Neural cell (in vitro differentiated cells): ENCODE measurements at regions not wholly inside any gene's neighbourhood (a gene's known extent, or its start where the extent isn't known, plus 50 kb on each side); places are given as distances from the start of the nearest gene placed in this dataset.

Experiments used
- H2AFZ ChIP-seq: fragments of 200-600, 300-800 bp; sonication (generic), shearing (Covaris generic); 2 replicates; pipeline ENCODE4 v1.6.0; 2014; ENCODE audit warnings: low read depth, mild to moderate bottlenecking, antibody characterized with exemption, low read length, moderate library complexity
- H3F3A ChIP-seq: fragments of 200-600 bp; shearing (Covaris generic); 2 replicates; pipeline ENCODE4 v1.6.1; 2016; ENCODE audit warnings: mild to moderate bottlenecking, moderate library complexity, mixed read lengths, antibody characterized with exemption, low read length; ENCODE audit not compliant: insufficient read depth, poor library complexity, severe bottlenecking
- H3K27ac ChIP-seq: fragments of 200-600, 300-800 bp; sonication (generic), shearing (Covaris generic); 2 replicates; pipeline ENCODE4 v1.5.1; 2014; ENCODE audit warnings: mild to moderate bottlenecking, low read length, moderate library complexity
- H3K27me3 ChIP-seq: fragments of 300-800, 200-600 bp; sonication (generic), shearing (Covaris generic); 2 replicates; pipeline ENCODE4 v1.6.0; 2014; ENCODE audit warnings: mild to moderate bottlenecking, low read depth, low read length, moderate library complexity; ENCODE audit not compliant: insufficient read depth
- H3K36me3 ChIP-seq: fragments of 300-800, 200-600 bp; sonication (generic), shearing (Covaris generic); 2 replicates; pipeline ENCODE4 v1.5.1; 2014; ENCODE audit warnings: mild to moderate bottlenecking, antibody characterized with exemption, low read length, moderate library complexity; ENCODE audit not compliant: insufficient read depth
- H3K4me2 ChIP-seq: fragments of 300-800, 200-600 bp; sonication (generic), shearing (Covaris generic); 2 replicates; pipeline ENCODE4 v1.6.0; 2014; ENCODE audit warnings: mild to moderate bottlenecking, low read length
- H3K4me3 ChIP-seq: fragments of 300-800, 200-600 bp; sonication (generic), shearing (Covaris generic); 2 replicates; pipeline ENCODE4 v1.5.1; 2014; ENCODE audit warnings: mild to moderate bottlenecking, low read length, moderate library complexity
- H3K79me2 ChIP-seq: fragments of 200-600 bp; shearing (Covaris generic); replicated peaks from 2 replicates; pipeline ENCODE4 v1.6.0; 2014; ENCODE audit warnings: mild to moderate bottlenecking, low read length, moderate library complexity; ENCODE audit not compliant: insufficient read depth
- H3K9ac ChIP-seq: fragments of 300-800, 200-600 bp; sonication (generic), shearing (Covaris generic); 2 replicates; pipeline ENCODE4 v1.6.1; 2016; ENCODE audit warnings: mild to moderate bottlenecking, low read length, mixed read lengths
- H3K9me2 ChIP-seq: fragments of 200-600 bp; shearing (Covaris generic); 2 replicates; pipeline ENCODE4 v1.6.1; 2016; ENCODE audit warnings: mild to moderate bottlenecking, low read length, mixed read lengths; ENCODE audit not compliant: insufficient read depth
- H3K9me3 ChIP-seq: fragments of 200-600, 300-800 bp; sonication (generic), shearing (Covaris generic); 2 replicates; pipeline ENCODE4 v1.6.1; 2016; ENCODE audit warnings: mild to moderate bottlenecking, mixed run types, low read length, moderate library complexity, mixed read lengths
- H4K20me1 ChIP-seq: fragments of 200-600 bp; shearing (Covaris generic); 2 replicates; pipeline ENCODE4 v1.6.1; 2016; ENCODE audit warnings: mild to moderate bottlenecking, mixed run types; ENCODE audit not compliant: insufficient read depth
- EP300 ChIP-seq: fragments of 450-650 bp; conservative IDR thresholded peaks from 2 replicates; pipeline ENCODE4 v1.6.1; 2014; ENCODE audit warnings: antibody characterized with exemption, mild to moderate bottlenecking, moderate library complexity; ENCODE audit not compliant: poor library complexity, severe bottlenecking
- EZH2 ChIP-seq: fragments of 200-600, 300-800 bp; shearing (Covaris generic), sonication (generic); IDR thresholded peaks from 2 replicates; pipeline ENCODE4 v1.6.1; 2014; ENCODE audit warnings: antibody characterized with exemption, low read length, borderline replicate concordance, mild to moderate bottlenecking; ENCODE audit not compliant: insufficient read depth, poor library complexity, severe bottlenecking
- MXI1 ChIP-seq: fragments of 450-650 bp; conservative IDR thresholded peaks from 2 replicates; pipeline ENCODE4 v1.6.1; 2014; ENCODE audit warnings: antibody characterized with exemption, mild to moderate bottlenecking; ENCODE audit not compliant: poor library complexity, severe bottlenecking
- POLR2AphosphoS5 ChIP-seq: IDR thresholded peaks from 2 replicates; pipeline ENCODE4 v1.6.1; 2012
- RAD21 ChIP-seq: fragments of 450-650 bp; conservative IDR thresholded peaks from 2 replicates; pipeline ENCODE4 v1.6.1; 2014; ENCODE audit warnings: antibody characterized with exemption, mild to moderate bottlenecking, moderate library complexity
- SMC3 ChIP-seq: fragments of 450-650 bp; conservative IDR thresholded peaks from 2 replicates; pipeline ENCODE4 v1.6.1; 2014; ENCODE audit warnings: antibody characterized with exemption, mild to moderate bottlenecking, moderate library complexity; ENCODE audit not compliant: poor library complexity
- TAF1 ChIP-seq: IDR thresholded peaks from 2 replicates; pipeline ENCODE4 v1.6.1; 2012; ENCODE audit warnings: low read depth
- TF ChIP-seq, protein P1 (sequence below): IDR thresholded peaks from 2 replicates; pipeline ENCODE4 v1.6.1; 2012; ENCODE audit warnings: borderline replicate concordance
- TF ChIP-seq, protein P2 (sequence below): fragments of 450-650 bp; IDR thresholded peaks from 2 replicates; pipeline ENCODE4 v1.5.1; 2014; ENCODE audit warnings: antibody characterized with exemption, mild to moderate bottlenecking, moderate library complexity; ENCODE audit not compliant: poor library complexity, severe bottlenecking

DNA sequence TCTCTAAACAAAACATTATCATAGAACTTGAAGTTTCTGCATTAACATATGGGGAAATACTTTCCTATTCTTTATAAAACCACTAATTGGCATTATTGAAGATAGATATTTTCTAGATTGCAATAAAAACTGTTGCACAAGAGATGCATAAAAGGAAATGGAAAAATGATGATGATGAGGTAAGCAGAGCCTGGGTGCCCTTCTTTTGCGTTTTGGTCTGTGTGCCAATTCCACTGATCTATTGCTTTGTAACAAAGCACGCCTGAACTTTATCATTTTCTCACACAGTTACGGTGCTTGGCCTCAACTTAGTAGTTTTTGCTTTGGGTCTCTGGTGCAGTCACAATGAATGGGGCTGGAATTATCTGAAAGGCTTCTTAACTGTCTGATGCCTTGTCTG is 450.5 kb downstream of the MAFB start:
- H3K4me2 ChIP-seq: no peak overlapping the region
- H3K9ac ChIP-seq: no peak overlapping the region
- H3F3A ChIP-seq: no peaks in the 10 kb centered on the region
- no peaks in the 10 kb centered on the region for H3K36me3 ChIP-seq
- TF ChIP-seq RAD21: no peak
- no peak for TF ChIP-seq MXI1
- no peak for TF ChIP-seq EP300
- no peak for TF ChIP-seq SMC3
- TF ChIP-seq EZH2: no peak
- H3K79me2 ChIP-seq: no peaks in the 10 kb centered on the region
- no peak overlapping the region for H3K4me3 ChIP-seq
- no peak overlapping the region for H3K27ac ChIP-seq
- no peaks in the 10 kb centered on the region for H3K9me2 ChIP-seq
- H2AFZ ChIP-seq: no peak overlapping the region
- no peaks in the 10 kb centered on the region for H4K20me1 ChIP-seq
- H3K9me3 ChIP-seq: no peaks in the 10 kb centered on the region
- no peaks in the 10 kb centered on the region for H3K27me3 ChIP-seq

DNA sequence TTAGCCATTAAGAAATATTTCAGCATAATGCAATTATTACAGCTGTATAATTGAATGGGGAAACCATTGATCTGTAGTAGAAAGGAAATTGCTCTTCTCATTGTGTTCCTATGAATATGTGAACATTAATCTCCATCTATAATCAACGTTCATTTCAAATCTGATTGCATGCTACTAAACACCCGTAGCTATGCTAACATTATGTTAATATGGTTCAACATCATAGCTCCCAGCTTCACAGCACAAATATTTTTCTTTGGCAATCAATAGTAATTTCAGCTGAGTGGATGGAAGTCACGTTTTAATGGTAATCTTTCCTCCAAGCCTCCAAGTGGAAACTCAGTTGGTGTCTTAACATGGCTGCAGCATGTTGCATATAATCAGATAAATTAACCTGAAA is 454.4 kb downstream of the MAFB start:
- no peak overlapping the region for H3K4me2 ChIP-seq
- no peak overlapping the region for H3K27ac ChIP-seq
- H3K9me3 ChIP-seq: no peaks in the 10 kb centered on the region
- H2AFZ ChIP-seq: peak overlapping the region; percentile 37
- no peaks in the 10 kb centered on the region for H3K36me3 ChIP-seq
- H3K9me2 ChIP-seq: no peaks in the 10 kb centered on the region
- H3K27me3 ChIP-seq: no peaks in the 10 kb centered on the region
- H3F3A ChIP-seq: no peaks in the 10 kb centered on the region
- no peaks in the 10 kb centered on the region for H4K20me1 ChIP-seq
- TF ChIP-seq, protein P1, sequence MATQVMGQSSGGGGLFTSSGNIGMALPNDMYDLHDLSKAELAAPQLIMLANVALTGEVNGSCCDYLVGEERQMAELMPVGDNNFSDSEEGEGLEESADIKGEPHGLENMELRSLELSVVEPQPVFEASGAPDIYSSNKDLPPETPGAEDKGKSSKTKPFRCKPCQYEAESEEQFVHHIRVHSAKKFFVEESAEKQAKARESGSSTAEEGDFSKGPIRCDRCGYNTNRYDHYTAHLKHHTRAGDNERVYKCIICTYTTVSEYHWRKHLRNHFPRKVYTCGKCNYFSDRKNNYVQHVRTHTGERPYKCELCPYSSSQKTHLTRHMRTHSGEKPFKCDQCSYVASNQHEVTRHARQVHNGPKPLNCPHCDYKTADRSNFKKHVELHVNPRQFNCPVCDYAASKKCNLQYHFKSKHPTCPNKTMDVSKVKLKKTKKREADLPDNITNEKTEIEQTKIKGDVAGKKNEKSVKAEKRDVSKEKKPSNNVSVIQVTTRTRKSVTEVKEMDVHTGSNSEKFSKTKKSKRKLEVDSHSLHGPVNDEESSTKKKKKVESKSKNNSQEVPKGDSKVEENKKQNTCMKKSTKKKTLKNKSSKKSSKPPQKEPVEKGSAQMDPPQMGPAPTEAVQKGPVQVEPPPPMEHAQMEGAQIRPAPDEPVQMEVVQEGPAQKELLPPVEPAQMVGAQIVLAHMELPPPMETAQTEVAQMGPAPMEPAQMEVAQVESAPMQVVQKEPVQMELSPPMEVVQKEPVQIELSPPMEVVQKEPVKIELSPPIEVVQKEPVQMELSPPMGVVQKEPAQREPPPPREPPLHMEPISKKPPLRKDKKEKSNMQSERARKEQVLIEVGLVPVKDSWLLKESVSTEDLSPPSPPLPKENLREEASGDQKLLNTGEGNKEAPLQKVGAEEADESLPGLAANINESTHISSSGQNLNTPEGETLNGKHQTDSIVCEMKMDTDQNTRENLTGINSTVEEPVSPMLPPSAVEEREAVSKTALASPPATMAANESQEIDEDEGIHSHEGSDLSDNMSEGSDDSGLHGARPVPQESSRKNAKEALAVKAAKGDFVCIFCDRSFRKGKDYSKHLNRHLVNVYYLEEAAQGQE: no peak
- no peak for TF ChIP-seq MXI1
- no peak for TF ChIP-seq EP300
- no peak for TF ChIP-seq POLR2AphosphoS5
- TF ChIP-seq, protein P2, sequence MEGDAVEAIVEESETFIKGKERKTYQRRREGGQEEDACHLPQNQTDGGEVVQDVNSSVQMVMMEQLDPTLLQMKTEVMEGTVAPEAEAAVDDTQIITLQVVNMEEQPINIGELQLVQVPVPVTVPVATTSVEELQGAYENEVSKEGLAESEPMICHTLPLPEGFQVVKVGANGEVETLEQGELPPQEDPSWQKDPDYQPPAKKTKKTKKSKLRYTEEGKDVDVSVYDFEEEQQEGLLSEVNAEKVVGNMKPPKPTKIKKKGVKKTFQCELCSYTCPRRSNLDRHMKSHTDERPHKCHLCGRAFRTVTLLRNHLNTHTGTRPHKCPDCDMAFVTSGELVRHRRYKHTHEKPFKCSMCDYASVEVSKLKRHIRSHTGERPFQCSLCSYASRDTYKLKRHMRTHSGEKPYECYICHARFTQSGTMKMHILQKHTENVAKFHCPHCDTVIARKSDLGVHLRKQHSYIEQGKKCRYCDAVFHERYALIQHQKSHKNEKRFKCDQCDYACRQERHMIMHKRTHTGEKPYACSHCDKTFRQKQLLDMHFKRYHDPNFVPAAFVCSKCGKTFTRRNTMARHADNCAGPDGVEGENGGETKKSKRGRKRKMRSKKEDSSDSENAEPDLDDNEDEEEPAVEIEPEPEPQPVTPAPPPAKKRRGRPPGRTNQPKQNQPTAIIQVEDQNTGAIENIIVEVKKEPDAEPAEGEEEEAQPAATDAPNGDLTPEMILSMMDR: no peak
- no peak for TF ChIP-seq TAF1
- no peak for TF ChIP-seq EZH2
- no peak for TF ChIP-seq RAD21
- TF ChIP-seq SMC3: no peak
- no peaks in the 10 kb centered on the region for H3K79me2 ChIP-seq
- no peak overlapping the region for H3K9ac ChIP-seq
- H3K4me3 ChIP-seq: no peak overlapping the region
